ENCODE measurements at regions not wholly inside any gene's neighbourhood (a gene's known extent, or its start where the extent isn't known, plus 50 kb on each side); places are given as distances from the start of the nearest gene placed in this dataset.

DNA sequence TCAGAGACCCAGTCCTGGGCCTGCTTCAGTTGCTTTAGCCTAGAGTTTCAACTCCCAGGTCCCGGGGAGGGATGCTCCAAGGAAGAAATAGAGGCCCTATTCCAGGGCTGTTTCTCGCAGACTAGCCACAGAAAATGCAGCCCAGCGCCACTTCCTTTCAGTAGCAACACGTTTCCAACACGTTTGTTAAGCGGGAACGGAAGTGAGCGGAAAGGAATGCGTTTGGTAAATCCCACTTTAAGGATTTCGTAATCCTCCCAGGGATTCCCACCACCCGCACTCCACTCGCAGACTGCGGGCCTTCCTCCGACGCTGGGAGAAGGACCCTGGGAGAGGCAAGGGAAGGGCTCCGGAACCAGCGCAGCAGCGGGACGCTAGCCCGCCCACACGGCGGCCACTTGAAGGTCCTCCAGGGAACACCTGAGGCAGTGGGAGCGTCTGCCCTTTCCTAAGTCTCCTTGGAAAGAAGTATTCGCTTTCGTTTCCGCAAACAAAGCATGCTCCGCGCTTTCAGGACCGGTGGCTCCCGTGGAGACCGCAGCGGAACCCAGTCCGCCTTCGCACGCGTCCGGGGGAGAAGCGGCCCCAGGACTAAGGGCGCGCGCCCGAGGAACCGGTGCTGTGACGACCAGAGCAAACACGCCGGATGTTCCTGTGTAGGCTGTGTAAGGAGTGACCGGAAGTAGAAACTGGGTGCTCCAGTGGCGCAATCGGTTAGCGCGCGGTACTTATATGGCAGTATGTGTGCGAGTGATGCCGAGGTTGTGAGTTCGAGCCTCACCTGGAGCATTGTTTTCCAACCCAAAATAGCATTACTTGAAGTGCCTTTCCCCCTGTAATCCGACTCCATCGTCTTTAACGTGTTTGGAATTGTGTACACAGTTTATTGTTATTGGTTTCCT, 227.6 kb upstream of the PRSS16 start:
- peak overlapping the region; percentile 75 for H3K4me3 ChIP-seq (ENCODE audit: low read depth, low read length)
- in situ Hi-C loops (cut with HindIII; ENCODE audit: low sequenced_read_pairs): no loop called here
- TF ChIP-seq, protein P1, sequence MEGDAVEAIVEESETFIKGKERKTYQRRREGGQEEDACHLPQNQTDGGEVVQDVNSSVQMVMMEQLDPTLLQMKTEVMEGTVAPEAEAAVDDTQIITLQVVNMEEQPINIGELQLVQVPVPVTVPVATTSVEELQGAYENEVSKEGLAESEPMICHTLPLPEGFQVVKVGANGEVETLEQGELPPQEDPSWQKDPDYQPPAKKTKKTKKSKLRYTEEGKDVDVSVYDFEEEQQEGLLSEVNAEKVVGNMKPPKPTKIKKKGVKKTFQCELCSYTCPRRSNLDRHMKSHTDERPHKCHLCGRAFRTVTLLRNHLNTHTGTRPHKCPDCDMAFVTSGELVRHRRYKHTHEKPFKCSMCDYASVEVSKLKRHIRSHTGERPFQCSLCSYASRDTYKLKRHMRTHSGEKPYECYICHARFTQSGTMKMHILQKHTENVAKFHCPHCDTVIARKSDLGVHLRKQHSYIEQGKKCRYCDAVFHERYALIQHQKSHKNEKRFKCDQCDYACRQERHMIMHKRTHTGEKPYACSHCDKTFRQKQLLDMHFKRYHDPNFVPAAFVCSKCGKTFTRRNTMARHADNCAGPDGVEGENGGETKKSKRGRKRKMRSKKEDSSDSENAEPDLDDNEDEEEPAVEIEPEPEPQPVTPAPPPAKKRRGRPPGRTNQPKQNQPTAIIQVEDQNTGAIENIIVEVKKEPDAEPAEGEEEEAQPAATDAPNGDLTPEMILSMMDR (IDR thresholded peaks at IDR 0.05; ENCODE audit: low read depth, low read length): no peak
- DNase-seq (ENCODE audit: low read depth, low spot score): peak; percentile 88

DNA sequence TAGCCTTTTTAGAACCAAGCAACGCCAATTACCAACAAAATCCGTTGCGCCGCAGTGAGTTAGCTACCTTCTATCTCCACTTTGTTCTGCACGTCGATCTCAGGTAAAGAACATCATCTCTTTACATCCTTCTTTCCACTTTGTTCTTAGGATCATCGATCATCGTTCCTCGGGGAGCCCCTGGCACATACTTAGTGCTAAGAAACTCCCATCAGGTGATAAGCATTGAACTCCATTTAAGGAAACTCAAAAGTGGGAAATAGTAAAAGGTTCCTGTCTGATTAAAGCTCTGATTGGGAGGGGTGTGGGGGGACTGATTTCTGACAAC, 227.0 kb upstream of the PRSS16 start:
- TF ChIP-seq, protein P1 (IDR thresholded peaks at IDR 0.05; ENCODE audit: low read depth, low read length): no peak
- peak overlapping the region; percentile 75 for H3K4me3 ChIP-seq (ENCODE audit: low read depth, low read length)
- no peak for DNase-seq (ENCODE audit: low read depth, low spot score)
- in situ Hi-C loops (cut with HindIII; ENCODE audit: low sequenced_read_pairs): no loop called here

DNA sequence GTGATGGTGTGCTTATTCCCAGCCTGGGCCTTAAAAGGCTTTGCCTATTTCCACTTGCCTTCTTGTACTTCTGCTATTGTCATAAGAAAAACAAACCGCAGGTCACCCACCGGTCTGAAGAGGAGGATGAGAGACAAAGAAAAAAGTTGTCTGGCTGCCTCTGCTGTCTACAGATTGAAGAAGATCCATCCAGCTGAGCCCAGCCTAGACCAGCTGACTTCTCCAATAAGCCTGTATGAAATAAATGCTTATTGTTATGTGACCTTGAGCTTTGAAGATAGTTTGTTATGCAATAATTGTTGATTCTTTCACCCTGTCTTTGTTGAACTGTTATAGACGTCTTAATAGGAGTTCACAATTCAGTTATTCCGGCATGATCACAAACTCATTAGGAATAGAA, 223.8 kb upstream of the PRSS16 start:
- in situ Hi-C loops (cut with HindIII; ENCODE audit: low sequenced_read_pairs): no loop called here
- no peak overlapping the region for H3K4me3 ChIP-seq (ENCODE audit: low read depth, low read length)
- no peak for DNase-seq (ENCODE audit: low read depth, low spot score)
- TF ChIP-seq, protein P1 (IDR thresholded peaks at IDR 0.05; ENCODE audit: low read depth, low read length): no peak

DNA sequence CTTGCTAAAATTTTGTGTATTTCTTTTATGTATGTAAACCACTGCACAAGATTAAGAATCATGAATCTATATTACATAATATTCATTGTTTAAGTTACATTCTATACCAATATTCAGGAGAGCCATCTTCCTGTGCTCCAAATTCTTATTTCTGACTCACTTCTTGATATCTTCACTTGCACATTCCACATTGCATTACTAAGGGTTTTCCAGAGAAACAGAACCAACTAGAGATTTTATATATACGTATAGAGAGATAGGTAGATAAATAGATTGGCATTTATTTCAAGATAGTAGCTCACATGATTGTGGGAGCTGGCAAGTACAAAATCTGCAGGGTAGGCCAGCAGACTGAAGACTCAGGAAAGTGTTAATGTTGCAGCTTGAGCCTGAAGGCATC, 222.2 kb upstream of the PRSS16 start:
- in situ Hi-C loops (cut with HindIII; ENCODE audit: low sequenced_read_pairs): no loop called here
- TF ChIP-seq, protein P1 (IDR thresholded peaks at IDR 0.05; ENCODE audit: low read depth, low read length): no peak
- DNase-seq (ENCODE audit: low read depth, low spot score): no peak
- no peak overlapping the region for H3K4me3 ChIP-seq (ENCODE audit: low read depth, low read length)

DNA sequence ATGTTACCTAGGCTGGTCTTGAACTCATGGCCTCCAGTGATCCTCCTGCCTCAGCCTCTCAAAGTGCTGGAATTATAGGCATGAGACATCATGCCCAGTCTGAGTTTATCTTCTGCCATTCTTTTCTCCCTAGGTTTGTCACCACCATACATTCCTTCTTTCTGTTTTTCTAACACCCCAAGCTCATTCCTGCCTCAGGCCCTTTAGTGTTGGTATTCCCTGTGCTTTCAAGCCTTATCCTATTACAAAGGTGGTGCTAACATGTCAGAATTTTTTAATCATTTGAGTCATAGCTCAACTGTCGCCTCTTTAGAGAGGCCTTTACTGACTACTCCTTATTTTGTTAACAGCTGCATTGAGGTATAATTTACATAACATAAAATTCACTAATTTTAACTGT, 221.1 kb upstream of the PRSS16 start:
- TF ChIP-seq, protein P1 (IDR thresholded peaks at IDR 0.05; ENCODE audit: low read depth, low read length): no peak
- no peak for DNase-seq (ENCODE audit: low read depth, low spot score)
- in situ Hi-C loops (cut with HindIII; ENCODE audit: low sequenced_read_pairs): no loop called here
- H3K4me3 ChIP-seq (ENCODE audit: low read depth, low read length): no peak overlapping the region

DNA sequence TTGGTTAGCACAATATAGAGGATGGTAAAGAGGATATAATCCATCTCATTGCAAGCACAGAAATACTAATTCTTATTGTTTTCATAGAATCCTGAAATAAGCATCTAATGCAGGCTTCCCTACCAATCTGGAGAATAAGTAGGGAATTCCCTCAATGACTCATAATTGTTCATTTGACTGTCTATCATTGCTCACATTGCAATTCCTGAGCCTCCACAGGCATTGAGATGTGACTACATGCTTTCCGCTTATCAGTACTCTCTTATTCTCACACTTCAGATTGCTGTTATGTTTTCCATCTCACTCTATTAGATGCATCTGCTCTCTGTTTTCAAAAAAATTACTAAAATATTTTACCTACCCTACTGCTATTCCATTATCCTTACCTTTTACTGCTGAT, 216.2 kb upstream of the PRSS16 start:
- no peak for DNase-seq (ENCODE audit: low read depth, low spot score)
- in situ Hi-C loops (cut with HindIII; ENCODE audit: low sequenced_read_pairs): no loop called here
- TF ChIP-seq, protein P1 (IDR thresholded peaks at IDR 0.05; ENCODE audit: low read depth, low read length): no peak
- no peak overlapping the region for H3K4me3 ChIP-seq (ENCODE audit: low read depth, low read length)

Data from astrocyte of the spinal cord (primary cell).